ENCODE measurements at regions not wholly inside any gene's neighbourhood (a gene's known extent, or its start where the extent isn't known, plus 50 kb on each side); places are given as distances from the start of the nearest gene placed in this dataset.

DNA sequence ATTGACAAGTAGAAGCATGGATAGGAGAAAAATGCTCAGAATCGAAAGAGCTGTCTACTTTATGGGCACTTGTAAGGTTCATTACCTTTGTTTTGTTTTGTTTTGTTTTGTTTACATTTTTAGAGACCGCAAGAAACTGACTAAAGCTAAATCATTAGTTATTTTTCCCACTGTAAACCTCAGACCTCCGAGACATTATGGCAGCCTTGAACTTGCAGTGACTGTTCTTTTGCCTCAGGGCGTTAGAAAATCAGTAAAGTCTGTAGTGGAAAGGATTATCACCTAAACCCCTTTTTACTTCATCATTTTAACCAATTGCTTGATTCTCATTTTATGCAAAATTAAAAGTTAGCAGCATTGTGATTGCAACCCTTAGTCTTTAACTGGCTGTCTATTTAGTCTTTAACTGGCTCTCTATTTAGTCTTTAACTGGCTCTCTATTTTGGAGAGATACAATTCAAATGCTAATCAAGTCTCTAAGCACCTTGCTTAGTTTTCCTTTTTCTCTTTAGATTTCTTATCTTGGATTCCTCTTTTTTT, 383.3 kb upstream of the ROBO2 start:
- TF ChIP-seq IRF4 (IDR thresholded peaks at IDR 0.05; ENCODE audit: low read depth, low read length): no peak
- TF ChIP-seq POLR2A (IDR thresholded peaks at IDR 0.05; ENCODE audit: low read depth, low read length): no peak
- no peak for TF ChIP-seq YY1 (IDR thresholded peaks at IDR 0.05; ENCODE audit: low read depth, low read length)
- TF ChIP-seq, protein P1, sequence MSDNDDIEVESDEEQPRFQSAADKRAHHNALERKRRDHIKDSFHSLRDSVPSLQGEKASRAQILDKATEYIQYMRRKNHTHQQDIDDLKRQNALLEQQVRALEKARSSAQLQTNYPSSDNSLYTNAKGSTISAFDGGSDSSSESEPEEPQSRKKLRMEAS (IDR thresholded peaks at IDR 0.05; ENCODE audit: low read depth, low read length): no peak
- TF ChIP-seq POLR2AphosphoS5 (IDR thresholded peaks at IDR 0.05; ENCODE audit: low read length): no peak
- TF ChIP-seq, protein P2, sequence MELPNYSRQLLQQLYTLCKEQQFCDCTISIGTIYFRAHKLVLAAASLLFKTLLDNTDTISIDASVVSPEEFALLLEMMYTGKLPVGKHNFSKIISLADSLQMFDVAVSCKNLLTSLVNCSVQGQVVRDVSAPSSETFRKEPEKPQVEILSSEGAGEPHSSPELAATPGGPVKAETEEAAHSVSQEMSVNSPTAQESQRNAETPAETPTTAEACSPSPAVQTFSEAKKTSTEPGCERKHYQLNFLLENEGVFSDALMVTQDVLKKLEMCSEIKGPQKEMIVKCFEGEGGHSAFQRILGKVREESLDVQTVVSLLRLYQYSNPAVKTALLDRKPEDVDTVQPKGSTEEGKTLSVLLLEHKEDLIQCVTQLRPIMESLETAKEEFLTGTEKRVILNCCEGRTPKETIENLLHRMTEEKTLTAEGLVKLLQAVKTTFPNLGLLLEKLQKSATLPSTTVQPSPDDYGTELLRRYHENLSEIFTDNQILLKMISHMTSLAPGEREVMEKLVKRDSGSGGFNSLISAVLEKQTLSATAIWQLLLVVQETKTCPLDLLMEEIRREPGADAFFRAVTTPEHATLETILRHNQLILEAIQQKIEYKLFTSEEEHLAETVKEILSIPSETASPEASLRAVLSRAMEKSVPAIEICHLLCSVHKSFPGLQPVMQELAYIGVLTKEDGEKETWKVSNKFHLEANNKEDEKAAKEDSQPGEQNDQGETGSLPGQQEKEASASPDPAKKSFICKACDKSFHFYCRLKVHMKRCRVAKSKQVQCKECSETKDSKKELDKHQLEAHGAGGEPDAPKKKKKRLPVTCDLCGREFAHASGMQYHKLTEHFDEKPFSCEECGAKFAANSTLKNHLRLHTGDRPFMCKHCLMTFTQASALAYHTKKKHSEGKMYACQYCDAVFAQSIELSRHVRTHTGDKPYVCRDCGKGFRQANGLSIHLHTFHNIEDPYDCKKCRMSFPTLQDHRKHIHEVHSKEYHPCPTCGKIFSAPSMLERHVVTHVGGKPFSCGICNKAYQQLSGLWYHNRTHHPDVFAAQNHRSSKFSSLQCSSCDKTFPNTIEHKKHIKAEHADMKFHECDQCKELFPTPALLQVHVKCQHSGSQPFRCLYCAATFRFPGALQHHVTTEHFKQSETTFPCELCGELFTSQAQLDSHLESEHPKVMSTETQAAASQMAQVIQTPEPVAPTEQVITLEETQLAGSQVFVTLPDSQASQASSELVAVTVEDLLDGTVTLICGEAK (IDR thresholded peaks at IDR 0.05; ENCODE audit: borderline replicate concordance): no peak
